Liver (tissue), 6 donors: ENCODE measurements at regions not wholly inside any gene's neighbourhood (a gene's known extent, or its start where the extent isn't known, plus 50 kb on each side); places are given as distances from the start of the nearest gene placed in this dataset.
"Not testable (repeated sequence)": the region's sequence is repeated elsewhere in the genome, so short reads cannot be mapped to it uniquely, and the experiment has no call there.

Experiments used
- DNase-seq: peaks from one replicate; pipeline ENCODE4 v3.0.0-alpha.2; 2017; ENCODE audit warnings: low spot score
- H3K27ac ChIP-seq, 2 donors: one replicate each; pipeline ENCODE4 v1.7.0; 2013; ENCODE audit warnings: inconsistent platforms in 2 of 2, low read length in 2 of 2, control low read depth in 1 of 2, low read depth in 1 of 2, mild to moderate bottlenecking in 1 of 2
- H3K27me3 ChIP-seq, 4 donors: one replicate each; pipeline versions ENCODE4 v1.6.1 to v1.7.0; 2013; ENCODE audit warnings: low read length in 3 of 4, inconsistent platforms in 1 of 4, mild to moderate bottlenecking in 1 of 4, moderate library complexity in 1 of 4; ENCODE audit not compliant: control insufficient read depth in 4 of 4, insufficient read depth in 4 of 4
- H3K36me3 ChIP-seq, 4 donors: one replicate each; pipeline versions ENCODE4 v1.6.1 to v1.7.0; 2013; ENCODE audit warnings: low read length in 3 of 4, mild to moderate bottlenecking in 3 of 4, low read depth in 1 of 4, moderate library complexity in 1 of 4; ENCODE audit not compliant: control insufficient read depth in 4 of 4, insufficient read depth in 3 of 4
- H3K4me1 ChIP-seq, 4 donors: one replicate each; pipeline versions ENCODE4 v1.6.1 to v1.7.0; 2013; ENCODE audit warnings: low read length in 3 of 4, mild to moderate bottlenecking in 3 of 4, moderate library complexity in 1 of 4; ENCODE audit not compliant: control insufficient read depth in 4 of 4, insufficient read depth in 4 of 4
- H3K4me3 ChIP-seq, 3 donors: one replicate each; pipeline versions ENCODE4 v1.6.1 to v1.7.0; 2013; ENCODE audit warnings: low read length in 3 of 3, control low read depth in 1 of 3, low read depth in 1 of 3, mild to moderate bottlenecking in 1 of 3
- H3K9ac ChIP-seq, 2 donors: one replicate each; pipeline ENCODE4 v1.7.0; 2013; ENCODE audit warnings: low read length in 2 of 2, mild to moderate bottlenecking in 2 of 2, moderate library complexity in 2 of 2, control low read depth in 1 of 2, low read depth in 1 of 2
- H3K9me3 ChIP-seq, 4 donors: one replicate each; pipeline versions ENCODE4 v1.6.1 to v1.7.0; 2013; ENCODE audit warnings: low read length in 3 of 4; ENCODE audit not compliant: control insufficient read depth in 4 of 4
- WGBS: extraction: QIAGEN DNeasy Blood & Tissue Kit; methylation state at CpG from one replicate; pipeline ENCODE4 v1.1.7; 2013; 5-methylcytosine and 5-hydroxymethylcytosine counted together
- donor health status: healthy.
- donor health status: healthy.
- donor health status: healthy.

DNA sequence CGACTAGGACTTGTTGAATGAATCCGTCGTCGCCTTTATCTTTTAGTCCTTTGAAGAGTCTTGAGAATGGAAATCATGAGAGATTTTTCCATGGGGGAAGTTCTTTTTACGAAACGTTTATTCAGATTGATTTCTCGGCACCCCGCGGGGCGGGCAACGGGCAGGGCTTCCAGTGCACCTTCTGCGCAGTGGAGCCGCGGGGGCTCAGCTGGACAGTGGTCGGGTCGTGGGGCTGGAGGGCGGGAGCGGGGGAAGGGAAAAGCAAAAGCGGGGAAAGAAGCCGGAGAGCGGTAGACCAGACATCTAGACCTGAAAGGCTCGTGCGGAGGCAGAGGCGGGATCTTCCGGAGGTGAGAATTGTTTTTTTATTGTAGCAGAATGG lies 103.0 kb downstream of the NBPF11 start:
- 6% methylated on average over 25 of the region's 25 CpGs for WGBS
- DNase-seq: peak; percentile 30
- H3K4me3 ChIP-seq, H3K36me3 ChIP-seq, H3K9ac ChIP-seq, H3K27ac ChIP-seq, H3K9me3 ChIP-seq, H3K4me1 ChIP-seq, H3K27me3 ChIP-seq: not testable (repeated sequence)

GRCh38 chr1:148048423-148049114 lies 103.5 kb downstream of the NBPF11 start:
- not testable (repeated sequence) for H3K4me3 ChIP-seq, H3K27ac ChIP-seq, H3K36me3 ChIP-seq, H3K9ac ChIP-seq, H3K27me3 ChIP-seq, H3K4me1 ChIP-seq, H3K9me3 ChIP-seq
- 13% methylated on average over 45 of the region's 51 CpGs for WGBS
- DNase-seq: peak; percentile 30

GRCh38 chr1:148045872-148046271 lies 106.2 kb downstream of the NBPF11 start:
- H3K27ac ChIP-seq, H3K36me3 ChIP-seq, H3K27me3 ChIP-seq, H3K9me3 ChIP-seq, H3K4me3 ChIP-seq, DNase-seq, H3K9ac ChIP-seq, H3K4me1 ChIP-seq: not testable (repeated sequence)
- 91% methylated on average over 3 of the region's 4 CpGs for WGBS

GRCh38 chr1:148044495-148044894 lies 107.6 kb downstream of the NBPF11 start:
- not testable (repeated sequence) for H3K27ac ChIP-seq
- 76% methylated on average over 6 of the region's 6 CpGs for WGBS

More at GRCh38 chr1:148044495-148044894, 107.6 kb downstream of the NBPF11 start:
- not testable (repeated sequence) for H3K4me3 ChIP-seq, DNase-seq, H3K27me3 ChIP-seq, H3K4me1 ChIP-seq, H3K9ac ChIP-seq, H3K36me3 ChIP-seq, H3K9me3 ChIP-seq
